NOMO-1 (cell line): ENCODE measurements at regions not wholly inside any gene's neighbourhood (a gene's known extent, or its start where the extent isn't known, plus 50 kb on each side); places are given as distances from the start of the nearest gene placed in this dataset.
"Not testable (repeated sequence)": the region's sequence is repeated elsewhere in the genome, so short reads cannot be mapped to it uniquely, and the experiment has no call there.

Experiments used
- DNase-seq, 2 experiments: peaks; one replicate each; lab custom pipeline; 2025; ENCODE audit not compliant: unreplicated experiment in 2 of 2; lab: John Stamatoyannopoulos, UW

DNA sequence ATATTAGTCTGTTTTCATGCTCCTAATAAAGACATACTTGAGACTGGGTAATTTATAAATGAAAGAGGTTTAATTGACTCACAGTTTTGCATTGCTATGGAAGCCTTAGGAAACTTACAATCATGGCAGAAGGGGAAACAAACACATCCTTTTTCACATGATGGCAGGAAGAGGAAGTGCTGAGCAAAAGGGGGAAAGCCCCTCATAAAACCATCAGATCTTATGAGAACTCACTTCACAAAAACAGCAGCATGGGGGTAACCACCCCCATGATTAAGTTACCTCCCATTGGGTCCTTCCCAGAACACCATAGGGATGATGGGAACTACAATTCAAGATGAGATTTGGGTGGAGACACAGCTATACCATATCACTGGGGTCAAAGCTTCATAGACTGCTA is 254.2 kb downstream of the ERMARD start:
- DNase-seq = peak in 1 of 2 experiments; percentile 6

DNA sequence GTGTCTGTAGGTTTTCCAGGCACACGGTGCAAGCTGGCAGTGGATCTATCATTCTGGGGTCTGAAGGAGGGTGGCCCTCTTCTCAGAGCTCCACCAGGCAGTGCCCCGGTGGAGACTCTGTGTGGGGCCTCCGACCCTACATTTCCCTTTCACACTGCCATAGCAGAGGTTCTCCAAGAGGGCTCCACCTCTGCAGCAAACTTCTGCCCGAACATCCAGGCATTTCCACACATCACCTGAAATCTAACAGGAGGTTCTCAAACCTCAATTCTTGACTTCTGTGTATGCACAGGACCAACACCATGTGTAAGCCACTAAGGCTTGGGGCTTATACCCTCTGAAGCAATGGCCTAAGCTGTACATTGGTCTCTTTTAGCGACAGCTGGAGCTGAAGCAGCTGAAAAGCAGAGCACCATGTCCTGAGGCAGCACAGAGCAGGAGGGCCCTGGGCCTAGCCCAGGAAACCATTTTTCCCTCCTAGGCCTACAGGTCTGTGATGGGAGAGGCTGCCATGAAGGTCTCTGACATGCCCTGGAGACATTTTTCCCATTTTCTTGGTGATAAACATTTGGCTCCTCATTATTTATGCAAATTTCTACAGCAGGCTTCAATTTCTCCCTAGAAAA is 253.3 kb downstream of the ERMARD start:
- no peak for DNase-seq

DNA sequence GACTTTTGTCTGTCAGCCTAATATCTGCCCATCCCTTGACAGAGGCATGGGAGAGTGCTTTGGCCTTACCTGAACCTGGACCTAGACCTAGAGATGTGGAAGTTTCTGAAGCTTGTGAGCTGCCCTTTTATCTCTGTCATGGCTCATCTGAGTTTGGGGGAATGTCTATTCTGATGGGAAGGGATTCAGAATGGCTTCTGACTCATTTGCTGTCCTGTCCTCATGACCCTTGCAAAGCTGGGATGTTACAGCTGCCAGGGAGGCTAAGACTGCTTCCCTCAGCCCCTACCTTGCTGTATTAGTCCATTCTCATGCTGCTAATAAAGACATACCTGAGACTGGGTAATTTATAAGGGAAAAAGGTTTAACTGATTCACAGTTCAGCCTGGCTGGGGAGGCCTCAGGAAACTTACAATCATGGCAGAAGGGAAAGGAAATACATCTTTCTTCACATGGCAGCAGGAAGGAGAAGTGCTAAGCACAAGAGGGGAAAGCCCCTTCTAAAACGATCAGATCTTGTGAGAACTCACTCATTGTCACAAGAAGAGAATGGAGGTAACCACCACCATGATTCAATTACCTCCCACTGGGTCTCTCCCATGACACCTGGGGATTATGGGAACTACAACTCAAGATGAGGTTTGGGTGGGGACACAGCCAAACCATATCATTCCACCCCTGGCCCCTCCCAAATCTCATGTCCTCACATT is 252.2 kb downstream of the ERMARD start:
- no peak for DNase-seq

DNA sequence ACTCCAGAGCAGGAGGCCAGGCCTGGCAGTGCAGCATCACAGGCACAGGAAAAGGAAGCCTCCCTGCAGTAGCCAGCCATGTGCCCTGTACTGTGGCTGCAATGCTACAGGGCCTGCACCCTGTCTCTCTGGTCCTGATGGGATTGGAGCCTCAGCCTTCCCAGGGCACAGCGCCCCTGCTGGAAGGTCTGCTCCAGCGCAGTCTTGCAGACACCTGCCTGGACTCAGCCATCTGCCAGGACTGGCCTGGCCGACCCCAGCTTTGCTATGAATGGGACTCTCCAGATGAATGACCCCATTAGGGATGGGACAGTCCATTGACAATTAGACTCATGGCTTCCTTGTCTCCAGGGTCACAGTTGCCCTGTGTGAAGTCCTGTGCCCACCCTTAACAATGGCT is 251.6 kb downstream of the ERMARD start:
- DNase-seq = no peak

DNA sequence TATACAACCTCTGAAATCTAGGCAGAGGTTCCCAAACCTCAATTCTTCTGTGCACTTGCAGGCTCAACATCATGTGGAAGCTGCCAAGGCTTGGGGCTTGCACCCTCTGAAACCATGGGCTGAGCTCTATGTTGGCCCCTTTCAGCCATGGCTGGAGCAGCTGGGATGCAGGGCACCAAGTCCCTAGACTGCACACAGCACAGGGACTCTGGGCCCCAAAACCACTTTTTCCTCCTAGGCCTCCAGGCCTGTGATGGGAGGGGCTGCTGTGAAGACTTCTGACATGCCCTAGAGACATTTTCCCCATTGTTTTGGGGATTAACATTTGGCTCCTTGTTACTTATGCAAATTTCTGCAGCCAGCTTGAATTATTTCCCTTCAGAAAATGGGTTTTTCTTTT is 250.4 kb downstream of the ERMARD start:
- not testable (repeated sequence) for DNase-seq

DNA sequence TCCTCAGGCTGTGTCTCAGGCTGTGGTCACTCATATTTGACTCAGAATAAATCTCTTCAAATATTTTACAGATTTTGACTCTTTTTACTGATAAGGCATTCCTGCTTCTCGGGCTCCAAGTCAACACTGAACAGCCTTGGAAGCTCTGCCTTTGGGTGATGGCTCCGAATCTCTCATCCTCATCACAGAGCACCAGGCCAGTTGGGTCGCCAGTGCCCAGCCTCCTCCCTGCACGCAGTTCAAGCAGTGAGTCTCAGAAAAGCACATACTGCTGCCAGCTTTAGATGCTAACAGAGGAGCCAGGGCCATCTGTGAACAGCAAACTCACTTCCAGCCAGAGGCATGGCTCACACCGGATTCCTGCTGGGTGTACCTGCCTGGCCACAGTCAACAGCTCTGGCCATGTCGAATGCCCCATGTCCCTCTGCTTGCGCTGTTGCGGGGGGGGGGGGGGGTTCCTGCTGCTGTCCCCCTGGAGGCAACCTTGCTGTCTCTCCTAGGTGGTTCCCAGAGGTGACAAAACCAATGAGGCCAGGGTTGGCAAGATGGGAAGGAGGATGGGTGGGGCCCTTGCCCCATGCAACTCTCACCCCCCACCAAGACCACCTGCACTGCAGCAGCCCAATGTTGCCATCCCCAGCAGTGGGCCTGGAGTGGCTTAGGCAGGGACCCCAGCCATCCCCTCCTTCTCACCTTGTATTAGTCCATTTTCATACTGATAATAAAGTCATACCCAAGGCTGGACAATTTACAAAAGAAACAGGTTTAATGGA is 248.8 kb downstream of the ERMARD start:
- DNase-seq = no peak

DNA sequence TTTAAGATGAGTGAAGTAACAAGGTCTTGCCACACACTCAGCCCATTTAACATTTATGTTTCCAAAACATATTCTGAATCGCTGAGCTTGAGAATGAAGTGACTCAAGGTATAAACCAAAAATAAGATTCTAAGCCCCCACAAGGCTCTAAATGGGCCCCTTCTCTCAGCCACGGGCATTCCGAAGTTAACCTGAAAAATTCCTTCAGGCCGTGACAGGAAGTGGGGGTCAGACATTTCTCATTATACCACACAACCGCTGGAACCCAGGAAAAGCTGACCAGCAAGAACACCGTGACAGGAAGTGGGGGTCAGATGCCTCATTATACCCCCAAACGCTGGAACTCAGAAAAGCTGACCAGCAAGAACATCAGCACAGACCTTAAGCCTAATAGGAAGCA is 247.9 kb downstream of the ERMARD start:
- peak in 1 of 2 experiments; percentile 5 for DNase-seq

DNA sequence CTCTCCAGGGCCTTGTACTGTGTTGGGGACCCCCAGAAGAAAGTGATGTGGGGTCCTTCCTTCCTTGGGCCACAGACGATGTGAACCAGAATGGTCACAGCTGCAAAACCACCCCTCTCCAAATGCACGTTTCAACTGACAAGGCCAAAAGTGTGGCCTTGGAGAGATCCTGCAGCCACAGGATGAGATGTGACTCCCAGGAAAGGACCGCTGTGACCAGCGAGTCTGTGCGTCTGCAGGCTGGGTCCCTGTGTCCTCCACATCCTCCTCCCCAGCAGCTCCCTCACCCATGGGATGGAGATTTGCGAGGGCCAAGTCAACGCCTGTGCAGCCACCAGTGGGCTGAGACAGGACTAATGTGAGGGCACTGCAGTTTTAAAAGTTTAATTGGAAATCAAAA is 247.0 kb downstream of the ERMARD start:
- no peak for DNase-seq

DNA sequence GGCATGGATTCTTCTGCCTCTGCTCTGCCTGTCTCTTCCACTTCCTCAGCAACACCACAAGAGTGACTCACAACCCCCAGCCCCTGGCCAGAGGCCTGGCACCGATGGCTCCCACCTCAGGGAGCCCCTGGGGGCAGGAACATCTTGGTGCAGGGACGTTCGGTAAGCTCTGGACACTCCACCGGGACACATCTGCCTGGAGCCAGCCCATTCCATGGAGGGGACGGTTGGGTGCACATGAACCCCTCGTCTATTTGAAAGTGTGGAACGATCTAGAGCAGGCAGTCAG is 246.5 kb downstream of the ERMARD start:
- DNase-seq = peak; percentile 57 to 75

DNA sequence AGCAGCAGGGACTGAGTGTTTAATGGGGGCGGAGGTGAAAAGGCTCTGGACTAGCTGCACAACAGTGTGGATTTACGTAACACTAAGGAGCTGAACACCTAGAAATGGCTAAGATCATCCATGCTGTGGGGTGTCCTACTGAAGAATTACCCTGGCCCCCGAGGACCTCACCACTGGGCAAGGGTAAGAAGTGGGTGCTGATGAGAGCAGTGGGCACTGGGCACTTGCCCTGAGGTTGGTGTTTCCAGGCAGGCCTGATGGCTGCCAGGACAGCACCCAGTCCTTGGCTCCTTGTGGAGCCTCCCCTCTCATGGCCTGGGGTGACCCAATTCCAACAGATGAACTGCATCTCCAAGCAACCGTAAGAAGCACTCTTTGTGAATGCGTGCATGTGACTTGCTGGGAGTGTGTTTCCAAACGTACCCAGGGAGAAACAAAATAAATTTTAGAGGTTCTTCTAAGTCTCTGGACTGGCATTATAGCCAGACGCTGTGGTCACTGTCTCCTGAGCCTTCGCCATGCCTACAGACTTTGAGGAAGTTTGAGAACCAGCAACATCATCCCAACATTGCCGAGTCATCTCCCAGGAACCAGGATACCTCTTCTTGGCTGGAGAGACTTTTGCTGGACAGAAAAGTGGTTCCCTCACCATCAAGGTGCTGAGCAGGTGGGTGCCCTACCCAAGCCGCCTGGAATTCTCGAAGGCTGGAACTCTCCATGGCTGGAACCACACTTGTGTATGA is 245.9 kb downstream of the ERMARD start:
- peak in 1 of 2 experiments; percentile 75 for DNase-seq

DNA sequence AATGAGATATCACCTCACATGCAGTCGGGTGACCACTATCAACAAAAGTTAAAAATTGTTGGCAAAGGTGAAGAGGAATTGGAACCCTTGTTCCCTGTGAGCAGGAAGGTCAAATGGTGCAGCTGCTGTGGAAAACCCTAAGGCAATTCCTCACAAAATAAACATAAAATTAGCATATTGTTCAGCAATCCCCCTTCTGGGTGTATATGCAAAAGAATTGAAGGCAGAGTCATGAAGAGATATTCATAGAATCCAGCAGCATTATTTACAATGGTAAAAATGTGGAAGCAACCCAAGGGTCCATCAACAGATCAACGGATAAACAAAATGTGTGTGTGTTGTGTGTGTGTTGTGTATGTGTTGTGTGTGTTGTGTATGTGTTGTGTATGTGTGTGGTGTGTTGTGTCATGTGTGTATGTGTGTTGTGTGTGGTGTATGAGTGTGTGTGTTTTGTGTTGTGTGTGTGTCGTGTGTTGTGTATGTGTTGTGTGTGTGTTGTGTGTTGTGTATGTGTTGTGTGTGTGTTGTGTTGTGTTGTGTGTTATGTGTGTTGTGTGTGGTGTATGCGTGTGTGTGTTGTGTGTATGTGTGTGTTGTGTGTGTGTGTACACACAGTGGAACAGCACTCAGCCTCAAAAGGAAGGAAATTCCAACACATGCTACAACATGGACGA is 245.1 kb downstream of the ERMARD start:
- no peak for DNase-seq

DNA sequence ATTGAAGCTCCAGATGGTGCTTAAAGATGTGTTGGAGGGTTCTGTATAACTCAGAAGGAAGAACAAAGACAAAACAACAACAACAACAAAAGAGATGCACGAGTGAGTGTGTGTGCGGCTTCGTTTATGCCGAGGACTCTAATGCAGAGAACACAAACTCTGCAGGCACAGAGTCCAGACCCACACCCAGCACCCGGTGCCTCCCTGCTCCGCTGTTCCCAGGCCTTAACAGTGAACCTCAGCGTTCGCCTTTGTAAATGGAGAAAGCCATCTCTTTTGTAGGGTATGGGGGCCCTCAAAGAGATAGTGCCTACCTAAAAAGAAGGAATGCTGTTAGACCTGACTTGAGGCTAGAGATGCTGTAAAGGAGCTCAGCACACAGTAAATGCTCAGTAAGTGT is 243.3 kb downstream of the ERMARD start:
- no peak for DNase-seq

DNA sequence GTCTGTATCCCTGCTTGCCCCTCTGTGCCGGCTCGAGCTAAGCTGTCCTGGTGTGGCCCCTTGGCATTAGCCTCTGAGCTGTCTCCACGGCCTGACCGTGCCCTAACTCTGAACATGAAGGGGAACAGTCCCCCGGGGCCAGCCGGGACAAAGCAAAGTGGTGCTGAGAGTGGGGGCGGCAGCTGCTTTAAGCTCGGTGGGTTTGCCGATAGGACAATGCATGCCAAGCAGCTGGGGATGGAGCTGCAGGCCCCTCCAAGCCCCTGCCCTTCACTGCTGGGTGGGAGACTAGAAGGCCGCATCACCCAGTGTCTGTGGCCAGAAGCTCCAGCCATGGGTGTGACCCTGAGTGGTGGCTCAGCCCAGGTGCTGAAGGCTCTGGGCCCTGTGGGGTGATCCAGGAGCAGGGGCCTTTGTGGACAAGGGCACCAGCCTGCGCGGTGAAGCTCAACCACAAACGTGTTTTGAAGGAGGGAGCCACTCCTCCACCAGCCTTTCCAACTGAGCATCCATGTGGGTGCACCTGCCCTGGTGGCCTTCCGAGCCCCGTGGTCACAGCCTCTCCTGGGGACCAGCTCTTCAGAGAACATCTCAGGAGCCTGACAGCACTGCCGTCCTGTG is 242.5 kb downstream of the ERMARD start:
- DNase-seq = no peak

DNA sequence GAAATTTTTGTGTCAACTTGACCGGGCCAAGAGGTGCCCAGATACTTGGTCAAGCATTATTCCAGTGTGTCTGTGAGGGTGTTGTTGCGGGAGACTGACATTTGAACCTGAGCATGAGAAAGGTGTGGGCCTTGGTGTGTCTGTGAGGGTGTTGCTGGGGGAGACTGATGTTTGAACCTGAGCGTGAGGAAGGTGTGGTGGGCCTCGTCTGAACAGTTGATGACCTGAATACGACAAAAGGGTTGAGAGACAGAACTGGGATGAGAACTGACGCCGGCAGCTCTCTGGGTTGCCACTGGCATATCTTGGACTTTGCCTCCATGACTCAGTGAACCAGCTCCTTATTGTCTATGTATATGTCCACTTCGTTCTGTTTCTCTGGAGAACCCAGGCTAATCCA is 240.5 kb downstream of the ERMARD start:
- DNase-seq = no peak

DNA sequence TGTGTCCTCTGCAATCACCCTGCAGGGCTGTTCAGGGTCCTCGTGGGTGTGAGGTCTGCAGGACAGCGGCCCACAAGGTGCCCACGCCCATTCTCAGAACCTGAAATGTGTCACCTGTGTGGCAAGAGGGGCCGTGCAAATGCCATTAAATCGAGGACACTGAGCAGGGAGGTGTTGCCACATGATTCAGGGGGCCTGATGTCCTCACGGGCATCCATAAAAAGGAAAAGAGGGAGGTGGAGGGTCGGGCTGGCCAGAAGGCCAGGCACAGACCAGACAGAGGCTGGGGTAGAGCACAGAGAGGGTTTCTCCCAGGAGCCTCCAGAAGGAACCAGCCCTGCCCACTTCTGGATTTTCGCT is 239.6 kb downstream of the ERMARD start:
- DNase-seq = no peak

DNA sequence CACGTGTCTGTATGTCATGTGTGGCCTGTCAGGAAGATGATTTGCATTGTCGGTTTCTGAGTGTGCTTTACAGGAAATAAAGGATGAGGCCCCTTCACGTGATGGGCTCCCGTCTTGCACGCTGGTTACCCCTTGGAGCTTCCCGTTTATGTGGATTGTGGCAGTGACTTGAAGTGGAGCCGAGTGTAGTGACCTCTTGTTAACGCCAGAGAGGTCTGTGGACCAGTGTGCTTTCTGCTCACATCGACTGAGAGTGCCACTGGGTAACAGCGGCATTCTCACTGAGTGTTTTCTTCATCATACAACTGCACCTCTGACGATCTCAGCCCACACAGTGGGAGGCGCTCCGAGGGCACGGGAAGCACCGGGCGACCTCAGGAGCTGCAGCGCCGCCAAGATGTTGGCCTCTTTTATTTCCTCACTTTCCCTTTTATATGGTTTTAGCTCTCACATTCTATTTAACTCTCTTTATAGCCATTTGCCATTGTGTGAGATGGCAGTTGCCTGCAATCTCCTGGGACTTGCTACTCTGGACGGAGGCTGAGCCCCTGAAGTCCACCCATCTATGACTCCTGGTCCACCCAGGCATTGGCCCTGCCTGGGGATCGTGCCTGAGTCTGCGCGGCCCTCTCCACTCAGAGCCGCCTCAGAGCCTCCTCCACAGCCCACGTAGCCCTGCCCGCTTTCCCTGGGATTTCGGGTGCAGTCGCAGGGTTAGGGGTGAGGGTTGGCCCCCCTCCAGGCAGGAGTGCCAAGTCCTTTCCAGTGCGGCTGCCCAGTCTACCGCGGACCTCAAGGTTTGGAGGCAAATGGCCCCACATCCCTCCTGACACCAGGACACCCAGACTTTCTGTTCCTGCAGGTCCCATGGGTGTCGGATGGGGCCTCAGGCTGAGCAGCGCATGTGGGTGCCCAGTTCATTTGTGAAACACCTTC is 238.9 kb downstream of the ERMARD start:
- peak; percentile 89 to 93 for DNase-seq

DNA sequence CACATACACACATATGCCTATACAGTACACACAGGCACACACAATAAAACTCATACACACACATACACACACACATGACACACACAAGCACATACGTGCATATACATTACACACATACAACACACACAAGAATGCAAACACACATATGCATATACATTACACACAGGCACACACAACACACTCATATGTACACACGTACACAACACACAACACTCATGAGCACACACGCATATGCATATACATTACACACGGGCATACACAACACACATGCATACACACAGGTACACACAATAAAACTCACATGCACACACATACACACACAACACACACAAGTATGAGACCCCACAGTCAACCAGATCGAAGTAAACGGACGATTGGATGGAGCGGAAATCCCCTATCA is 238.2 kb downstream of the ERMARD start:
- DNase-seq = no peak

DNA sequence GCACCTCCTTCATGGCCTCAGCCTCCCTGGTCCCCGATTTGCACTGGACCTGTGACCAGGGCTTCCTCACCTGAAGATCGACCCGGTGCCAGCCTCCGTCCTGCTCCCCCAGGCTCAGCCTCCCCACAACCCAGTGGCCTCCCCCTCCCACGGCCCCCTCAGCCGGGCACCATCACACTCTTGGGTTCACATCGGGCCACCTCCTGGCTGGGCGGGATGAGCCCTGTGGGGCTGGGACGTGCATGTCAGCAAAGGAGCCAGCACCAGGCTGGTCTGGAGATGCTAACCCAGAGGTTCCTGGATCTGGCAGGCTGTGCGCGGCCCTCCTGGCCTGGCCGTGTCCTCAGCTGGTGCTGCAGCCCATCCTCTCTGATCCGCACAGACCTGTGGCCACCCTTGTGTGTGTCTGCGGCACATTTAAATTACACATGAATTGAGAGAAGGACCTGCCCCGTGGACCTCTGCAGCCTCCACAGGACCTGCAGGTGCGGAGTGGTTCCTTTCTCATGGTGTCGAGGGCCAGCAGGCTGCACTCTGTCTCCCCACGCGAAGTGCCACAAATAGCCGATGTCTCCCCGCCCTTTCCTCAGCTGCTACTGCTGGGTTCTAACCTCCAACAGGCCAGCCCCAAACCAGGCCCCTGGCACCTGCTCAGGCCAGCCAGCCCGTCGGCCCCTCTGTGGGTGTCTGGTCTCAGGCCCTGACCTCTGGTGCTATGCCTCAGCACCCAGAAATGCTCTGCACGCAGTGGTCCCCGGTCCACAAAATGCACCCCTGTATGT is 237.5 kb downstream of the ERMARD start:
- DNase-seq = no peak
